Keratinocyte (primary cell): ENCODE measurements at regions not wholly inside any gene's neighbourhood (a gene's known extent, or its start where the extent isn't known, plus 50 kb on each side); places are given as distances from the start of the nearest gene placed in this dataset.

ENCODE experiments used
- EZH2 ChIP-seq: IDR thresholded peaks from one replicate; pipeline ENCODE4 v1.6.1; 2012; ENCODE audit warnings: inconsistent platforms, mild to moderate bottlenecking, low read length, moderate library complexity
- TF ChIP-seq, protein P1 (sequence below), 3 experiments: IDR thresholded peaks in 1 of 3; conservative IDR thresholded peaks in 1 of 3; optimal IDR thresholded peaks in 1 of 3; 2 replicates in 2 of 3; 3 replicates in 1 of 3; pipeline versions ENCODE3 to v1.5.1; 2011; ENCODE audit warnings: low read length in 3 of 3, mild to moderate bottlenecking in 3 of 3, moderate library complexity in 2 of 3, control low read depth in 1 of 3, inconsistent platforms in 1 of 3; ENCODE audit not compliant: insufficient read depth in 2 of 3; ENCODE audit errors: extremely low read depth in 1 of 3

DNA sequence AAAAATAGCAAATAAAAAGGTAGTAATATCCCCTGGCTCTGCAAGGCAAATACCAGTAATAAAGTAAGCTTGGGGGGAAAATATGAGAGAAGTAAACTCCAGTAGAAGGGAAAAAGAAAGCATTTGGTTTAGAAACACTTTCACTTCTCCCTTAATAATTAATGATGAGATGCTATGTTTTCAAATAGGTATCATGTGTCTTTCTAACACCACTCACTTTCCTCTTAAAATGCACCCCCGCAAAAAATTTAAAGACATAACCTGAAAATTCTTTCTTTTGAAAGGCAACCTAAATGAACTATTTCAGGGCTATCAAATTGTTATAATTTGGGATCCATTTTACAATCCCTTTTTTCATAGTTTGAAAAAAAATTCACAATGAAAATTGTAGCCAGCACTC, 240.3 kb downstream of the SNX10 start:
- no peak for TF ChIP-seq EZH2
- TF ChIP-seq, protein P1, sequence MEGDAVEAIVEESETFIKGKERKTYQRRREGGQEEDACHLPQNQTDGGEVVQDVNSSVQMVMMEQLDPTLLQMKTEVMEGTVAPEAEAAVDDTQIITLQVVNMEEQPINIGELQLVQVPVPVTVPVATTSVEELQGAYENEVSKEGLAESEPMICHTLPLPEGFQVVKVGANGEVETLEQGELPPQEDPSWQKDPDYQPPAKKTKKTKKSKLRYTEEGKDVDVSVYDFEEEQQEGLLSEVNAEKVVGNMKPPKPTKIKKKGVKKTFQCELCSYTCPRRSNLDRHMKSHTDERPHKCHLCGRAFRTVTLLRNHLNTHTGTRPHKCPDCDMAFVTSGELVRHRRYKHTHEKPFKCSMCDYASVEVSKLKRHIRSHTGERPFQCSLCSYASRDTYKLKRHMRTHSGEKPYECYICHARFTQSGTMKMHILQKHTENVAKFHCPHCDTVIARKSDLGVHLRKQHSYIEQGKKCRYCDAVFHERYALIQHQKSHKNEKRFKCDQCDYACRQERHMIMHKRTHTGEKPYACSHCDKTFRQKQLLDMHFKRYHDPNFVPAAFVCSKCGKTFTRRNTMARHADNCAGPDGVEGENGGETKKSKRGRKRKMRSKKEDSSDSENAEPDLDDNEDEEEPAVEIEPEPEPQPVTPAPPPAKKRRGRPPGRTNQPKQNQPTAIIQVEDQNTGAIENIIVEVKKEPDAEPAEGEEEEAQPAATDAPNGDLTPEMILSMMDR (optimal IDR thresholded peaks at IDR 0.05 in 1 of 3, IDR thresholded peaks at IDR 0.05 in 1 of 3, conservative IDR thresholded peaks at IDR 0.05 in 1 of 3; ENCODE audit: extremely low read depth in 1 of 3, insufficient read depth in 2 of 3, low read length in 3 of 3), result no peak
